Midbrain (tissue), 1 donor: ENCODE measurements at regions not wholly inside any gene's neighbourhood (a gene's known extent, or its start where the extent isn't known, plus 50 kb on each side); places are given as distances from the start of the nearest gene placed in this dataset.

Source experiments
- DNase-seq: peaks from one replicate; lab custom pipeline; 2025; lab: John Stamatoyannopoulos, UW

DNA sequence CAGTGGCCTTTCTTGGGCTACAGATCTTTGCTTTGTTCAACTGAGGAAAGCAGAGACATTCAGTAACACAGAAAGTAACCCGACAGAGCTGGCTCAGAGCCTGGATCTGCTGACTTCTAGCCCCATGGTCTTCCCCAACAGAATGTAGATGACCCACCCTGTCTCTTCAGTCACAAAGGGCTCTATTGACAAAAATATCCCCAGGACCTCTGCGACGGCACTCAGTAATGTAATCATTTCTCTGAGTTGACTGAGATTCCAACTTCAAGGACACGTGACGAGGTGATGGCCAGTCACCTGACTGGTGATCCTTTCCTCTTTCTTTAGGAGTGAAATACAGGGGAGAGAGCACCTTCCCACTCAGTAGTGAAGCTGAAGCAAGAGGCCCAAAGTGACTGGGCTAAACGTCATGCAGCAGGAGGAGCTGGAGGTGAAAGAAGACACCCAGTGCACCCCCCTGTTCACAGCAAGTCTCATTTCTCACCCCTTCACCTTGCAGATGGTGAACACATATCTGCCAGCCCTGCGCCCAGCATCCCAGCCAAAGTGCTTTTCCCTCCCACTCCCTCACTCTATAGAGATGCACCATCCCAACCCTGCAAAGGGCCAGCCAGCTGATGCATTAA lies 179.2 kb upstream of the EGLN3 start:
- DNase-seq: no peak

DNA sequence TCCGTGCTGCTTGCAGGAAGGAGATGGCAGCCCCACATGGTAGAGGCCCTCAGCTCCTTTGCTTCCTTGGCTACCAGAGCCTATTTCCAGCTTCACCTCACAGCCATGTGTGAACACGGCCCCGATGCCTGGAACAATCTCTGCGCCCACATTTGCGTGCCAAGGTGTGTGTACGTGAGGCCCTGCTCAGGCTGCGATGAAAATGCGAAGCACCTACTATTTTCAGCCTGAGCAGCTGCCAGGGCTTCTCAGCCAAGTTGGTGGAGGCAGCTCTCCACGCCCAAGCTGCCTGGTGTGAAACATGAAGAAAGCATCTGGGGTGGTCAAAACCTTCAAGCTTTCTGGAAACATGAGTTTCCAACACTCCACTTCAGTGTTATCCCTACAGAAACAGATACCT lies 177.8 kb upstream of the EGLN3 start:
- DNase-seq: no peak

DNA sequence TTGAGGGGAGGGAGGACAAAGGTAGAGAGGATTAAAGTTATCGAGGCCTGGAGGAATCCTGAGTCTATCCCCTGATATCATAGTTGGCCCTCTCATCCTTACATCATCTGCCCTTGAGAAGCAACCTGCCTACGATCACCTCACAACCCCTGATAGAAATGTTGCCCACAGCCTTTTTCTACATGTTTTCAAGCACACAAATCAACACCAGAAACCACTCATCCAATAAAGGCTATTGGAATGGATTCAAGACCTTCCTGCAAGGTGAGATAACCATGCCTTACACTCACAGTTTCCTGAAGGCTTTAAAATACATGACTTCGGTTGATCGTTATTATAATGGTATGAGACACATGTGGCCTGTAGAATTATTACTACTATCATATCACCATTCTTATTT lies 175.7 kb upstream of the EGLN3 start:
- no peak for DNase-seq

- no peak for DNase-seq
Measured at GRCh38 chr14:34124585-34124984, 173.7 kb upstream of the EGLN3 start.

GRCh38 chr14:34122650-34123049 lies 171.8 kb upstream of the EGLN3 start:
- DNase-seq: no peak

- no peak for DNase-seq
Measured at GRCh38 chr14:34122081-34122480, 171.2 kb upstream of the EGLN3 start.

- DNase-seq: no peak
Measured at GRCh38 chr14:34120185-34120977, 169.5 kb upstream of the EGLN3 start.

DNA sequence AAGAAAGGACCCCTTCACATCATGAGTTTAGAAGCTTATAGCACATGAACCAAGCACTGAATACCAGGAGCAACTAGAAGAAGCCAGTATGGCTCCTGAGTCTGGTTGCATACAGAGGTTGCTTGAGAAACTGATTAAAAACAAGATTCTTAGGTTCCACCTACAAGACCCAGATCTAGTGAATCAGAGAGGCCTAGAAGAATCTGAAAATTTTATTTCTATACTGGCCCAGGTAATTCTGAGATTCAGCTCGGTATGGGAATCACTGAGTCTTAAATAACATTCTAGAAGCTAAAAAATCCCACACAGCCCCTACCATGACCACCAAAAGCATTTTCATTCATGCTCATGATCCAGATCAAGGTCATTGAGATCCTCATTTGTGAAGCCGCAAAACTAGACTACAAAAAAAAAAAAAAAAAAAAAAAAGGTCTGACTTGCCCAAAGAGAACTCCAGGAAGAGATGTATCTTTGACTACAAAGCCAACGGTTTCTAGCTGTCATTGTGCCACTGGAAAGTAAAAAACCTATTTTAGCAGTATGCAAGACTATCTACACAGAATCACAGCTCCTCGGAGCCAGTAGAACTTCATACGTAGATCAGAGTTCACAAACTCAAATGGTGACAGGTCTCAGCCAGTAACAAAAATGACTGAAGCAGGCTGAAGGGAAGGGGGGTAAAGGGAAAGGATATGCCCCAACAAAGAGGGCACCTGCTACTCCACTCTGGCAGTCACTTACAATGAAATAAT lies 168.4 kb upstream of the EGLN3 start:
- no peak for DNase-seq

GRCh38 chr14:34113991-34114390 lies 163.1 kb upstream of the EGLN3 start:
- DNase-seq: no peak

- DNase-seq: no peak
Measured at GRCh38 chr14:34113005-34113511, 162.2 kb upstream of the EGLN3 start.

DNA sequence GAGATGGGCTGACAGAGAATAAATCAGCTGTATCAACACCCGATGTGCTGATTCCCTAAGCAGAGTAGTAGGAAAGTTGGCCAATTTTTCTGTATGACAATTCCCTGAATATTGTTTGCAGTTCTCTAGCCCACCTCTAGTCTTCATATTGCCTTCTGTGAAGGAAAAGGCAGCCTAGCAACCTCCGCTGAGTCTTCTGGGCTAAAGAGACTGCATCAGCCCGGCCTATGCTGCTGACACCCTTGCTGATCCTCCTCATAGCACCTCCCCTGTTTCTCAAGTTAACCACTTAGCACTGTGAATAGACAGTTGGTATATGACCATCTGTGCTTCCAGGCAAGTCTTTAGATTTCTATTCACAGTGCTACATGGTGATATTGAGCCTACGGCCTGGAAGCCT lies 161.1 kb upstream of the EGLN3 start:
- DNase-seq: no peak

DNA sequence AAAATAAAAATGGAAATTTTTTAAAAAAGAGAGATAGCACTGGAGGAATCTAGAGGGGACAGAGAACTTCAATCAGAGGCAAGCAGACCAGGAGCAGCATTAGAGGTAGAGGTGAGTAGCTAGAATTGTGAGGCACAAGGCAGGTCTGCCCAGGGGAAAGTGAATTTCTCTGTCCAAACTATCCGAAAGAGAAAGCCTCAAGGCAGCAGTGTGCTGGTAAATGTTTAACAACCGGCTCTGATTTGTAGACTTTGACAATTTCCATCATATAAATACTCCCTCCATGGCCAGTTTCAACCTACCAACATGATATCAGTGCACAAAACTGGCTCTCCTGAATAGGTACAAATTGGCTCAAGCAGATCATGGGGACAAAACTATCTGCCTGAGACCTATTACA lies 160.6 kb upstream of the EGLN3 start:
- DNase-seq: no peak

DNA sequence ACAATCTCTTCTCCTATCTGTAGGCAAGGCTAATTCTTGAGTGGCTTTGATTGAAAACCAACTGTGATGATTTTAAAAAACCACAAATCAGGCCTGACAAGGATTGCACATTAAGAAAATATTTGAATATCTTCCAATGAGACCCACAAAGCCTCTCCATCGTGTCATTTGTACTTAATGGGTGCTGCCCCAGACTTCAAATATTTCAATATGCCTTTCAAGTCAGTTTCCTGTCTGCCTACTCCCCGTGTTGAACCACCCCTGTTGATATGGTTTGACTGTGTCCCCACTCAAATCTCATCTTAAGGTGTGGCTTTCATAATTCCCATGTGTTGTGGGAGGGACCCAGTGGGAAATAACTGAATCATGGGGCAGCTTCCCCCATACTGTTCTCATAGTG lies 159.7 kb upstream of the EGLN3 start:
- no peak for DNase-seq

GRCh38 chr14:34107441-34107840 lies 156.6 kb upstream of the EGLN3 start:
- no peak for DNase-seq

- DNase-seq: no peak
Measured at GRCh38 chr14:34106310-34106709, 155.4 kb upstream of the EGLN3 start.

- no peak for DNase-seq
Measured at GRCh38 chr14:34104489-34105397, 153.9 kb upstream of the EGLN3 start.

DNA sequence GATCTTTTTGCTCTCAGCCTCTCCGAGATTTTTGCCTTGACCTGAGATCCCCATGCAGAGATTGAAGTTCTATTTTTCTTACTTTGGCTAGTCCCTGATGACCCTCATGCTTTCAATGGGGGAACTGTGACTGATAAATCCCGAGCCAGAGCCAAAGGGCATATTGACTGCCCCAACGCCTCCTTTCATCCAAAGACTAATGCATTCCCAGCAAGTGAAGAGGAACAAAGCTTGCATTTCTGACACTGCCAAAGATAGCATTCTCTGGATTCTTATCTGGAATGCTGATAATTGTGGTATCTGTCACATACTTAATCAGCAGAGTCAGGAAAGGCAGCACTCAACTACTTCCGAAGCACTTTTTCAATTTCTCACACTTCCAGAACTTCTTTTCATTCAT lies 152.3 kb upstream of the EGLN3 start:
- DNase-seq: no peak

- no peak for DNase-seq
Measured at GRCh38 chr14:34099635-34100034, 148.8 kb upstream of the EGLN3 start.

DNA sequence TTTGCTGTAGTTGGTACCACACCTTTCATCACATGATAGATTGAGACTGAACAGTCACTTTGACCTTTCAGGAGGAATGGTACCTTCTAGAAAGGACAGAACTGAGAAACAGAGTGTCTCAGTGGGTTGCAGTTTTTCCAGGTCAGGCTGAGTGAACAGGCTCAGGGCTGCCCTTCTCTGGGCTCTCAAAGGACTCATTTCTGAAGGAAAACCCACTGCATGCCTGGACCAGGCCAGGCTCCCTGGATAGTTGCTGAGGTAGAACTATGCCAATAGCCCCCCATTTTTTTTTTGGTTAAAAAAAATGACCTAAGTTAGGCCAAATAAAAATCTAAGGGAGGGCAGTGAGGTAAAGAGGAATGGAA lies 148.1 kb upstream of the EGLN3 start:
- DNase-seq: no peak

GRCh38 chr14:34098045-34098984 lies 147.4 kb upstream of the EGLN3 start:
- DNase-seq: peak; percentile 74

- DNase-seq: no peak
Measured at GRCh38 chr14:34097644-34098043, 146.8 kb upstream of the EGLN3 start.
